ENCODE measurements at regions not wholly inside any gene's neighbourhood (a gene's known extent, or its start where the extent isn't known, plus 50 kb on each side); places are given as distances from the start of the nearest gene placed in this dataset.

- TF ChIP-seq CTCF (IDR thresholded peaks at IDR 0.05) (no peak), POLR2A (IDR thresholded peaks at IDR 0.05) (no peak)
These were observed 290.7 kb upstream of the KIAA1217 start for GRCh38 chr10:23918090-23918723.
